Pancreas (tissue), 10 donors: ENCODE measurements at regions not wholly inside any gene's neighbourhood (a gene's known extent, or its start where the extent isn't known, plus 50 kb on each side); places are given as distances from the start of the nearest gene placed in this dataset.
A peak's percentile ranks its signal among the peaks of the same experiment; 100 is the strongest.

ENCODE experiments used
- ATAC-seq, 4 donors: fragments of 200-7000 bp; cut with Tn5 transposase; one replicate each; pipeline versions ENCODE4 v1.8.0 to v1.9.1; 2020; ENCODE audit warnings: mild to moderate bottlenecking in 4 of 4, moderate library complexity in 4 of 4
- DNase-seq, 6 donors: peaks; one replicate each; pipeline ENCODE4 v3.0.0-alpha.2; 2020
- FAIRE-seq: peaks from 2 replicates; lab custom pipeline; 2012; peaks lifted over from hg19 to GRCh38; lab: Jason Lieb, UNC
- H3K27ac ChIP-seq, 4 donors: fragments of 200-600 bp; sonication (generic); 1 replicate in 3 of 4; 2 replicates in 1 of 4; pipeline versions ENCODE4 v1.5.0 to v1.8.0; 2020
- H3K27me3 ChIP-seq, 4 donors: fragments of 200-600 bp; one replicate each; pipeline ENCODE4 v1.8.0; 2021
- H3K36me3 ChIP-seq, 3 donors: fragments of 200-600 bp; sonication (generic) in 1 of 3; one replicate each; pipeline versions ENCODE4 v1.5.0 to v1.8.0; 2020 to 2021
- H3K4me1 ChIP-seq, 3 donors: fragments of 200-600 bp; one replicate each; pipeline ENCODE4 v1.8.0; 2021
- H3K4me3 ChIP-seq, 4 donors: fragments of 200-600 bp; sonication (generic) in 2 of 4; one replicate each; pipeline versions ENCODE4 v1.5.0 to v1.8.0; 2020 to 2021
- H3K9me3 ChIP-seq, 4 donors: fragments of 200-600 bp; one replicate each; pipeline ENCODE4 v1.8.0; 2021
- CTCF ChIP-seq, 4 donors: fragments of 200-600 bp; sonication (generic) in 3 of 4; IDR thresholded peaks; one replicate each; pipeline versions ENCODE4 v1.5.0 to v1.8.0; 2021; ENCODE audit warnings: antibody characterized with exemption in 4 of 4
- WGBS, 2 donors: extraction: QIAGEN DNeasy Blood & Tissue Kit; methylation state at CpG; one replicate each; pipeline ENCODE4 v1.1.7; 2013; 5-methylcytosine and 5-hydroxymethylcytosine counted together
- intact Hi-C, 3 donors: fragments of 100-400 bp; cut with DNase I; formaldehyde crosslinking; loops; one replicate each; pipeline versions ENCODE4 v1.11.1 to v1.14.2; 2022
- donor health status: healthy with polysubstance abuse.
- donor health status: DM: no; HTN: no; CAD: no; lungs with moderate emphysema.
- donor health status: DM: no; HTN: no; CAD: no.
- donor health status: control.
- donor health status: control.
- donor health status: Bipolar disorder and iron deficiency.
- donor health status: DM: yes; HTN: yes; CAD: no.
- donor health status: DM: no; HTN: no; CAD: no.
- donor health status: DM: no; HTN: no; CAD: no.
- donor health status: DM: yes; HTN: yes; CAD: no.

GRCh38 chr14:89540009-89540829, 123.2 kb upstream of the FOXN3 start:
- TF ChIP-seq CTCF (IDR thresholded peaks at IDR 0.05): no peak
- H3K27me3 ChIP-seq: no peaks in the 10 kb centered on the region
- peak overlapping the region in 3 of 4 donors; percentile 13 to 57 (median 53) for H3K27ac ChIP-seq
- FAIRE-seq (no peak), DNase-seq (peak in 2 of 6 donors; percentile 33 to 46), ATAC-seq (peak; percentile 80 to 87 (median 84))
- H3K4me3 ChIP-seq: no peak overlapping the region
- no peaks in the 10 kb centered on the region for H3K36me3 ChIP-seq
- intact Hi-C loops: no loop called here
- H3K9me3 ChIP-seq: no peaks in the 10 kb centered on the region
- 69 to 70% methylated on average over 20 of the region's 20 CpGs for WGBS, 2 donors
- peaks cover 0 to 6% (median 0%) of the 10 kb centered on the region in 3 donors for H3K4me1 ChIP-seq

GRCh38 chr14:89537911-89538310, 120.9 kb upstream of the FOXN3 start:
- intact Hi-C loops: no loop called here
- Histone ChIP-seq H3K36me3 (no peaks in the 10 kb centered on the region), H3K4me3 (no peak overlapping the region), H3K4me1 (peaks cover 0 to 3% (median 0%) of the 10 kb centered on the region in 3 donors), H3K27me3 (no peaks in the 10 kb centered on the region), H3K9me3 (no peaks in the 10 kb centered on the region), H3K27ac (no peak overlapping the region)
- WGBS, 2 donors: 38 to 46% methylated on average over 4 of the region's 4 CpGs
- ATAC-seq (no peak), DNase-seq (no peak), FAIRE-seq (no peak)
- no peak for TF ChIP-seq CTCF (IDR thresholded peaks at IDR 0.05)

- H3K27me3 ChIP-seq: no peaks in the 10 kb centered on the region
- H3K36me3 ChIP-seq: no peaks in the 10 kb centered on the region
- no peaks in the 10 kb centered on the region for H3K9me3 ChIP-seq
- 68 to 73% methylated on average over 4 of the region's 4 CpGs for WGBS, 2 donors
- no peaks in the 10 kb centered on the region for H3K4me1 ChIP-seq
- peak overlapping the region in 2 of 4 donors; percentile 15 to 38 for H3K27ac ChIP-seq
- TF ChIP-seq CTCF (IDR thresholded peaks at IDR 0.05): no peak
- H3K4me3 ChIP-seq: no peak overlapping the region
- FAIRE-seq: no peak
- ATAC-seq: peak in 2 of 4 donors; percentile 24 to 56
- intact Hi-C loops: no loop called here
- DNase-seq: no peak
Observed at GRCh38 chr14:89534902-89535685, 118.1 kb upstream of the FOXN3 start.

- Histone ChIP-seq H3K27ac (no peak overlapping the region), H3K36me3 (no peaks in the 10 kb centered on the region), H3K27me3 (no peaks in the 10 kb centered on the region), H3K4me1 (no peaks in the 10 kb centered on the region), H3K4me3 (no peak overlapping the region), H3K9me3 (no peaks in the 10 kb centered on the region)
- intact Hi-C loops: no loop called here
- no peak for DNase-seq
- no peak for TF ChIP-seq CTCF (IDR thresholded peaks at IDR 0.05)
- ATAC-seq: no peak
- WGBS, 2 donors: 97% methylated on average over 4 of the region's 4 CpGs
- no peak for FAIRE-seq
Observed at GRCh38 chr14:89533766-89534165, 116.7 kb upstream of the FOXN3 start.
